ENCODE measurements at regions not wholly inside any gene's neighbourhood (a gene's known extent, or its start where the extent isn't known, plus 50 kb on each side); places are given as distances from the start of the nearest gene placed in this dataset.

DNA sequence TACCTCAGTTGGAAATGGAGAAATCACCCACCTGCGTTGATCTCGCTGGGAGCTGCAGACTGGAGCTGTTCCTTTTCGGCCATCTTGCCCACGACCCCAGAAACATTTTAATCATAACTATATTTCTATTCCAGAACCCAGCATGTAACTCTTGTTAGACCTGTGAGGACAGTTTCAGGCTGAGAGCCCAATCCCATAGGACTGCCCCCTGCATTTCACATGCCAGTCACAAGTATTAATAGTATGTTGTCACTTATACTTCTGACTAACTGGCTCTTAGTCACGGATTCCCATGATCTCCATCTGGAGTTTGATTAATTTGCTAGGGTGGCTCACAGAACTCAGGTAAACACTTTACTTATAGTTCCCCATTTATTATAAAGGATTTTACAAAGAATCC, 60.6 kb upstream of the PRNP start:
- Histone ChIP-seq H3K9me3 (replicated peaks; ENCODE audit: control insufficient read depth, insufficient read depth, low read length) (peaks cover 2% of the 10 kb centered on the region; the same call in 1 of the 3 replicates), H2AFZ (ENCODE audit: control insufficient read depth, low read depth, low read length) (no peak overlapping the region), H3K79me2 (ENCODE audit: control insufficient read depth, insufficient read depth, low read length) (no peaks in the 10 kb centered on the region), H3K4me3 (no peak overlapping the region), H3K9ac (ENCODE audit: control insufficient read depth, insufficient read depth, low read length) (no peak overlapping the region), H3K4me2 (ENCODE audit: control insufficient read depth, insufficient read depth) (no peak overlapping the region), H3K36me3 (ENCODE audit: control insufficient read depth in 2 of 2, insufficient read depth in 2 of 2, low read length in 1 of 2) (no peaks in the 10 kb centered on the region), H3K27ac (ENCODE audit: control insufficient read depth, insufficient read depth) (no peak overlapping the region), H3K27me3 (replicated peaks in 1 of 2; ENCODE audit: control insufficient read depth in 2 of 2, insufficient read depth in 2 of 2, low read length in 1 of 2) (no peaks in the 10 kb centered on the region), H4K20me1 (ENCODE audit: control insufficient read depth, insufficient read depth) (no peaks in the 10 kb centered on the region), H3K4me1 (ENCODE audit: control insufficient read depth, insufficient read depth, low read length) (no peaks in the 10 kb centered on the region)
- DNase-seq (ENCODE audit: low read depth, low spot score) (no peak), FAIRE-seq (no peak), ATAC-seq (no peak)
- 57% methylated on average over 5 of the region's 5 CpGs for WGBS (ENCODE audit: insufficient coverage, insufficient replicate concordance, low lambda C conversion rate, missing lambda C conversion rate)
- ChIA-PET CTCF (interaction anchor here (1.0 to 2.4 kb wide), 3 partner anchors 12 to 330 kb away, joined by 3 to 6 read pairs (median 4); no protein-coding TSS in a partner anchor), SMC1A (ENCODE audit: uncharacterized antibody, unreplicated experiment) (interaction anchor here (1.4 to 1.9 kb wide), 3 partner anchors 10 to 95 kb away, joined by 3 to 4 read pairs (median 4); no protein-coding TSS in a partner anchor), RAD21 (ENCODE audit: unreplicated experiment) (interaction anchor here (1.1 kb wide), 1 partner anchor 12 kb away, joined by 3 read pairs; no protein-coding TSS in a partner anchor), POLR2A (interaction anchor here (0.6 kb wide), 1 partner anchor 95 kb away, joined by 3 read pairs; no protein-coding TSS in a partner anchor)
- in situ Hi-C loops (cut with MboI) (no loop called here), intact Hi-C loops (cut with micrococcal nuclease; ENCODE audit: unreplicated experiment) (no loop called here)
- BruUV-seq (replicated peaks) = no TSS peak
- TF ChIP-seq, protein P1, sequence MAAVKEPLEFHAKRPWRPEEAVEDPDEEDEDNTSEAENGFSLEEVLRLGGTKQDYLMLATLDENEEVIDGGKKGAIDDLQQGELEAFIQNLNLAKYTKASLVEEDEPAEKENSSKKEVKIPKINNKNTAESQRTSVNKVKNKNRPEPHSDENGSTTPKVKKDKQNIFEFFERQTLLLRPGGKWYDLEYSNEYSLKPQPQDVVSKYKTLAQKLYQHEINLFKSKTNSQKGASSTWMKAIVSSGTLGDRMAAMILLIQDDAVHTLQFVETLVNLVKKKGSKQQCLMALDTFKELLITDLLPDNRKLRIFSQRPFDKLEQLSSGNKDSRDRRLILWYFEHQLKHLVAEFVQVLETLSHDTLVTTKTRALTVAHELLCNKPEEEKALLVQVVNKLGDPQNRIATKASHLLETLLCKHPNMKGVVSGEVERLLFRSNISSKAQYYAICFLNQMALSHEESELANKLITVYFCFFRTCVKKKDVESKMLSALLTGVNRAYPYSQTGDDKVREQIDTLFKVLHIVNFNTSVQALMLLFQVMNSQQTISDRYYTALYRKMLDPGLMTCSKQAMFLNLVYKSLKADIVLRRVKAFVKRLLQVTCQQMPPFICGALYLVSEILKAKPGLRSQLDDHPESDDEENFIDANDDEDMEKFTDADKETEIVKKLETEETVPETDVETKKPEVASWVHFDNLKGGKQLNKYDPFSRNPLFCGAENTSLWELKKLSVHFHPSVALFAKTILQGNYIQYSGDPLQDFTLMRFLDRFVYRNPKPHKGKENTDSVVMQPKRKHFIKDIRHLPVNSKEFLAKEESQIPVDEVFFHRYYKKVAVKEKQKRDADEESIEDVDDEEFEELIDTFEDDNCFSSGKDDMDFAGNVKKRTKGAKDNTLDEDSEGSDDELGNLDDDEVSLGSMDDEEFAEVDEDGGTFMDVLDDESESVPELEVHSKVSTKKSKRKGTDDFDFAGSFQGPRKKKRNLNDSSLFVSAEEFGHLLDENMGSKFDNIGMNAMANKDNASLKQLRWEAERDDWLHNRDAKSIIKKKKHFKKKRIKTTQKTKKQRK (IDR thresholded peaks at IDR 0.05; ENCODE audit: low read depth, low read length) = no peak
- TF ChIP-seq BACH1 (IDR thresholded peaks at IDR 0.05; ENCODE audit: borderline replicate concordance) (no peak), ZNF217 (IDR thresholded peaks at IDR 0.05) (no peak), SMAD5 (IDR thresholded peaks at IDR 0.05; ENCODE audit: low read depth) (no peak), NFXL1 (IDR thresholded peaks at IDR 0.05; ENCODE audit: borderline replicate concordance) (no peak), NBN (IDR thresholded peaks at IDR 0.05) (no peak), RAD51 (IDR thresholded peaks at IDR 0.05) (no peak), SMAD1 (IDR thresholded peaks at IDR 0.05; ENCODE audit: low read depth, partially characterized antibody) (no peak), SIN3A (IDR thresholded peaks at IDR 0.05; ENCODE audit: low read depth, low read length) (no peak), SMC3 (IDR thresholded peaks at IDR 0.05; ENCODE audit: borderline replicate concordance, low read length) (no peak), FOS (IDR thresholded peaks at IDR 0.05; ENCODE audit: borderline replicate concordance, extremely low read depth, insufficient read length) (no peak), TBL1XR1 (IDR thresholded peaks at IDR 0.05; ENCODE audit: low read depth, low read length) (no peak), RB1 (IDR thresholded peaks at IDR 0.05; ENCODE audit: borderline replicate concordance) (no peak), MYB (IDR thresholded peaks at IDR 0.05; ENCODE audit: borderline replicate concordance, low read depth, low read length) (no peak), SIX5 (IDR thresholded peaks at IDR 0.05; ENCODE audit: low read depth, low read length, severe bottlenecking) (no peak)
- TF ChIP-seq, protein P2, sequence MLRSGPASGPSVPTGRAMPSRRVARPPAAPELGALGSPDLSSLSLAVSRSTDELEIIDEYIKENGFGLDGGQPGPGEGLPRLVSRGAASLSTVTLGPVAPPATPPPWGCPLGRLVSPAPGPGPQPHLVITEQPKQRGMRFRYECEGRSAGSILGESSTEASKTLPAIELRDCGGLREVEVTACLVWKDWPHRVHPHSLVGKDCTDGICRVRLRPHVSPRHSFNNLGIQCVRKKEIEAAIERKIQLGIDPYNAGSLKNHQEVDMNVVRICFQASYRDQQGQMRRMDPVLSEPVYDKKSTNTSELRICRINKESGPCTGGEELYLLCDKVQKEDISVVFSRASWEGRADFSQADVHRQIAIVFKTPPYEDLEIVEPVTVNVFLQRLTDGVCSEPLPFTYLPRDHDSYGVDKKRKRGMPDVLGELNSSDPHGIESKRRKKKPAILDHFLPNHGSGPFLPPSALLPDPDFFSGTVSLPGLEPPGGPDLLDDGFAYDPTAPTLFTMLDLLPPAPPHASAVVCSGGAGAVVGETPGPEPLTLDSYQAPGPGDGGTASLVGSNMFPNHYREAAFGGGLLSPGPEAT (IDR thresholded peaks at IDR 0.05; ENCODE audit: low read depth) = no peak
- TF ChIP-seq, protein P3, sequence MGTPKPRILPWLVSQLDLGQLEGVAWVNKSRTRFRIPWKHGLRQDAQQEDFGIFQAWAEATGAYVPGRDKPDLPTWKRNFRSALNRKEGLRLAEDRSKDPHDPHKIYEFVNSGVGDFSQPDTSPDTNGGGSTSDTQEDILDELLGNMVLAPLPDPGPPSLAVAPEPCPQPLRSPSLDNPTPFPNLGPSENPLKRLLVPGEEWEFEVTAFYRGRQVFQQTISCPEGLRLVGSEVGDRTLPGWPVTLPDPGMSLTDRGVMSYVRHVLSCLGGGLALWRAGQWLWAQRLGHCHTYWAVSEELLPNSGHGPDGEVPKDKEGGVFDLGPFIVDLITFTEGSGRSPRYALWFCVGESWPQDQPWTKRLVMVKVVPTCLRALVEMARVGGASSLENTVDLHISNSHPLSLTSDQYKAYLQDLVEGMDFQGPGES (IDR thresholded peaks at IDR 0.05) = no peak
- TF ChIP-seq, protein P4, sequence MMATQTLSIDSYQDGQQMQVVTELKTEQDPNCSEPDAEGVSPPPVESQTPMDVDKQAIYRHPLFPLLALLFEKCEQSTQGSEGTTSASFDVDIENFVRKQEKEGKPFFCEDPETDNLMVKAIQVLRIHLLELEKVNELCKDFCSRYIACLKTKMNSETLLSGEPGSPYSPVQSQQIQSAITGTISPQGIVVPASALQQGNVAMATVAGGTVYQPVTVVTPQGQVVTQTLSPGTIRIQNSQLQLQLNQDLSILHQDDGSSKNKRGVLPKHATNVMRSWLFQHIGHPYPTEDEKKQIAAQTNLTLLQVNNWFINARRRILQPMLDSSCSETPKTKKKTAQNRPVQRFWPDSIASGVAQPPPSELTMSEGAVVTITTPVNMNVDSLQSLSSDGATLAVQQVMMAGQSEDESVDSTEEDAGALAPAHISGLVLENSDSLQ (IDR thresholded peaks at IDR 0.05) = no peak

All from GM12878 (cell line).